ENCODE measurements at regions not wholly inside any gene's neighbourhood (a gene's known extent, or its start where the extent isn't known, plus 50 kb on each side); places are given as distances from the start of the nearest gene placed in this dataset.

DNA sequence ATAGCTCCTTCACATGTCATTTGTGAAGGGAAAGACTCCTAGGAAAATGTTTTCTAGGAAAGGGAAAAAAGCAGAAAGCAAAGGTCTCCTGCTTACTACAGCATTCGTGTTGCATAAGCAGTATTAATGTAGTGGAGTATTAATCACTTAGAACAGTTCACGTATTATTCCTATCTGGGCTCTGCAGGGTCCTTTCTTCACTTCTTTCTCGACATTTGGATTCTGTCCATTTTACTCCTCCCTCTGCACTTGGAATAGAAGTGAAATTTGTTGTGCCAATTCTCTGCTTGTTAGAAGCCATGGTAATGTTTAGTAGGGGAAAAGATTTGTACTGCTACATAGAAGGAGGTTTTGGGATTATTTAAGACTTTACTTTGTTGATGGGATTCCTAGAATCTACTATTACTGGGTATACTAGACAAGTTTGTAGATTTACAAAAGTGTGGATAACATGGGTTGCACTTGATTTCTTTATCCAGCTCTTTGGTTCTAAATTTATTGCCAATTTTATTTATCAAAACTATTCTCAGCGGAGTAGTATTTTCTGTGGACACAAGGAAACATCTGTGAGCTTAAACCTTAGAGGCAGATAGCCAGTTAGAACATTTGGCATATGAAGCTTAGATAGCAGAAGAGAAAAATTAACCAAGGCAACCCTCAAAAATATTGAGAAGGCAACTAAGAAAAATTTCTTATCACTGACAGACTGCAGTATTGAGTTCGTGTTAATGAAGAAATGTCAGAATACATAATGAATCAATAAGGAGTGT is 108.4 kb upstream of the ESR1 start:
- H3K79me2 ChIP-seq (ENCODE audit: insufficient read depth): no peaks in the 10 kb centered on the region; the same call in 1 of the 2 replicates
- H3K27me3 ChIP-seq (ENCODE audit: insufficient read depth): peaks cover 4% of the 10 kb centered on the region; the same call in 1 of the 2 replicates
- no peak overlapping the region for H3K27ac ChIP-seq (ENCODE audit: low read depth in 2 of 2, low read length in 1 of 2)
- no peak overlapping the region for H3K4me3 ChIP-seq (ENCODE audit: low read depth in 2 of 2, low read length in 1 of 2)
- no peaks in the 10 kb centered on the region for H3K9me2 ChIP-seq
- no peak overlapping the region for H3K9ac ChIP-seq
- WGBS (ENCODE audit: low lambda C conversion rate): 21% methylated on average over 5 of the region's 5 CpGs
- H3K4me1 ChIP-seq (ENCODE audit: control insufficient read depth in 1 of 2, insufficient read depth in 2 of 2, low read depth in 1 of 2, low read length in 1 of 2): no peaks in the 10 kb centered on the region
- TF ChIP-seq, protein P1, sequence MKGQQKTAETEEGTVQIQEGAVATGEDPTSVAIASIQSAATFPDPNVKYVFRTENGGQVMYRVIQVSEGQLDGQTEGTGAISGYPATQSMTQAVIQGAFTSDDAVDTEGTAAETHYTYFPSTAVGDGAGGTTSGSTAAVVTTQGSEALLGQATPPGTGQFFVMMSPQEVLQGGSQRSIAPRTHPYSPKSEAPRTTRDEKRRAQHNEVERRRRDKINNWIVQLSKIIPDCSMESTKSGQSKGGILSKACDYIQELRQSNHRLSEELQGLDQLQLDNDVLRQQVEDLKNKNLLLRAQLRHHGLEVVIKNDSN (IDR thresholded peaks at IDR 0.05; ENCODE audit: borderline replicate concordance, low read depth): no peak
- TF ChIP-seq FOSL2 (IDR thresholded peaks at IDR 0.05; ENCODE audit: borderline replicate concordance, low read depth) (no peak), GABPA (IDR thresholded peaks at IDR 0.05; ENCODE audit: low read depth) (no peak), MXI1 (IDR thresholded peaks at IDR 0.05; ENCODE audit: low read depth, low read length) (no peak), YY1 (IDR thresholded peaks at IDR 0.05; ENCODE audit: low read depth) (no peak)
- TF ChIP-seq, protein P2, sequence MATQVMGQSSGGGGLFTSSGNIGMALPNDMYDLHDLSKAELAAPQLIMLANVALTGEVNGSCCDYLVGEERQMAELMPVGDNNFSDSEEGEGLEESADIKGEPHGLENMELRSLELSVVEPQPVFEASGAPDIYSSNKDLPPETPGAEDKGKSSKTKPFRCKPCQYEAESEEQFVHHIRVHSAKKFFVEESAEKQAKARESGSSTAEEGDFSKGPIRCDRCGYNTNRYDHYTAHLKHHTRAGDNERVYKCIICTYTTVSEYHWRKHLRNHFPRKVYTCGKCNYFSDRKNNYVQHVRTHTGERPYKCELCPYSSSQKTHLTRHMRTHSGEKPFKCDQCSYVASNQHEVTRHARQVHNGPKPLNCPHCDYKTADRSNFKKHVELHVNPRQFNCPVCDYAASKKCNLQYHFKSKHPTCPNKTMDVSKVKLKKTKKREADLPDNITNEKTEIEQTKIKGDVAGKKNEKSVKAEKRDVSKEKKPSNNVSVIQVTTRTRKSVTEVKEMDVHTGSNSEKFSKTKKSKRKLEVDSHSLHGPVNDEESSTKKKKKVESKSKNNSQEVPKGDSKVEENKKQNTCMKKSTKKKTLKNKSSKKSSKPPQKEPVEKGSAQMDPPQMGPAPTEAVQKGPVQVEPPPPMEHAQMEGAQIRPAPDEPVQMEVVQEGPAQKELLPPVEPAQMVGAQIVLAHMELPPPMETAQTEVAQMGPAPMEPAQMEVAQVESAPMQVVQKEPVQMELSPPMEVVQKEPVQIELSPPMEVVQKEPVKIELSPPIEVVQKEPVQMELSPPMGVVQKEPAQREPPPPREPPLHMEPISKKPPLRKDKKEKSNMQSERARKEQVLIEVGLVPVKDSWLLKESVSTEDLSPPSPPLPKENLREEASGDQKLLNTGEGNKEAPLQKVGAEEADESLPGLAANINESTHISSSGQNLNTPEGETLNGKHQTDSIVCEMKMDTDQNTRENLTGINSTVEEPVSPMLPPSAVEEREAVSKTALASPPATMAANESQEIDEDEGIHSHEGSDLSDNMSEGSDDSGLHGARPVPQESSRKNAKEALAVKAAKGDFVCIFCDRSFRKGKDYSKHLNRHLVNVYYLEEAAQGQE (IDR thresholded peaks at IDR 0.05; ENCODE audit: low read depth, low read length): no peak
- TF ChIP-seq, protein P3, sequence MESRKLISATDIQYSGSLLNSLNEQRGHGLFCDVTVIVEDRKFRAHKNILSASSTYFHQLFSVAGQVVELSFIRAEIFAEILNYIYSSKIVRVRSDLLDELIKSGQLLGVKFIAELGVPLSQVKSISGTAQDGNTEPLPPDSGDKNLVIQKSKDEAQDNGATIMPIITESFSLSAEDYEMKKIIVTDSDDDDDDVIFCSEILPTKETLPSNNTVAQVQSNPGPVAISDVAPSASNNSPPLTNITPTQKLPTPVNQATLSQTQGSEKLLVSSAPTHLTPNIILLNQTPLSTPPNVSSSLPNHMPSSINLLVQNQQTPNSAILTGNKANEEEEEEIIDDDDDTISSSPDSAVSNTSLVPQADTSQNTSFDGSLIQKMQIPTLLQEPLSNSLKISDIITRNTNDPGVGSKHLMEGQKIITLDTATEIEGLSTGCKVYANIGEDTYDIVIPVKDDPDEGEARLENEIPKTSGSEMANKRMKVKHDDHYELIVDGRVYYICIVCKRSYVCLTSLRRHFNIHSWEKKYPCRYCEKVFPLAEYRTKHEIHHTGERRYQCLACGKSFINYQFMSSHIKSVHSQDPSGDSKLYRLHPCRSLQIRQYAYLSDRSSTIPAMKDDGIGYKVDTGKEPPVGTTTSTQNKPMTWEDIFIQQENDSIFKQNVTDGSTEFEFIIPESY (IDR thresholded peaks at IDR 0.05; ENCODE audit: borderline replicate concordance, low read depth): no peak
- TF ChIP-seq, protein P4, sequence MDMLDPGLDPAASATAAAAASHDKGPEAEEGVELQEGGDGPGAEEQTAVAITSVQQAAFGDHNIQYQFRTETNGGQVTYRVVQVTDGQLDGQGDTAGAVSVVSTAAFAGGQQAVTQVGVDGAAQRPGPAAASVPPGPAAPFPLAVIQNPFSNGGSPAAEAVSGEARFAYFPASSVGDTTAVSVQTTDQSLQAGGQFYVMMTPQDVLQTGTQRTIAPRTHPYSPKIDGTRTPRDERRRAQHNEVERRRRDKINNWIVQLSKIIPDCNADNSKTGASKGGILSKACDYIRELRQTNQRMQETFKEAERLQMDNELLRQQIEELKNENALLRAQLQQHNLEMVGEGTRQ (IDR thresholded peaks at IDR 0.05; ENCODE audit: borderline replicate concordance, low read depth, low read length): no peak
- TF ChIP-seq, protein P5, sequence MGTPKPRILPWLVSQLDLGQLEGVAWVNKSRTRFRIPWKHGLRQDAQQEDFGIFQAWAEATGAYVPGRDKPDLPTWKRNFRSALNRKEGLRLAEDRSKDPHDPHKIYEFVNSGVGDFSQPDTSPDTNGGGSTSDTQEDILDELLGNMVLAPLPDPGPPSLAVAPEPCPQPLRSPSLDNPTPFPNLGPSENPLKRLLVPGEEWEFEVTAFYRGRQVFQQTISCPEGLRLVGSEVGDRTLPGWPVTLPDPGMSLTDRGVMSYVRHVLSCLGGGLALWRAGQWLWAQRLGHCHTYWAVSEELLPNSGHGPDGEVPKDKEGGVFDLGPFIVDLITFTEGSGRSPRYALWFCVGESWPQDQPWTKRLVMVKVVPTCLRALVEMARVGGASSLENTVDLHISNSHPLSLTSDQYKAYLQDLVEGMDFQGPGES (IDR thresholded peaks at IDR 0.05; ENCODE audit: low read depth, low read length): no peak
- no peaks in the 10 kb centered on the region for H3K9me3 ChIP-seq
- no peaks in the 10 kb centered on the region for H3K36me3 ChIP-seq (replicated peaks in 1 of 2; ENCODE audit: control insufficient read depth in 1 of 2, insufficient read depth in 2 of 2, low read length in 1 of 2)
- no peak for DNase-seq
- ChIA-PET CTCF (interaction anchor here (1.3 kb wide), 1 partner anchor 23 kb away, joined by 4 read pairs; no protein-coding TSS in a partner anchor), POLR2A (no interaction called here)
- H2AFZ ChIP-seq (ENCODE audit: low read depth): no peak overlapping the region
- H3K4me2 ChIP-seq: no peak overlapping the region
- H3F3A ChIP-seq (replicated peaks; ENCODE audit: insufficient read depth): no peaks in the 10 kb centered on the region
- no peaks in the 10 kb centered on the region for H4K20me1 ChIP-seq (ENCODE audit: insufficient read depth)
